GM21717 (cell line): ENCODE measurements at regions not wholly inside any gene's neighbourhood (a gene's known extent, or its start where the extent isn't known, plus 50 kb on each side); places are given as distances from the start of the nearest gene placed in this dataset.
"Not testable (repeated sequence)": the region's sequence is repeated elsewhere in the genome, so short reads cannot be mapped to it uniquely, and the experiment has no call there.

Source experiments
- ATAC-seq: cut with Tn5 transposase; IDR thresholded peaks from one replicate; pipeline ENCODE4 v1.9.1; 2021; ENCODE audit warnings: mild to moderate bottlenecking, moderate library complexity; ENCODE audit not compliant: unreplicated experiment

GRCh38 chr3:56957522-56957921 lies 102.9 kb upstream of the SPATA12 start:
- ATAC-seq = no peak

- ATAC-seq = no peak
Observed at GRCh38 chr3:56956906-56957305, 103.6 kb upstream of the SPATA12 start.

- ATAC-seq = no peak
Observed at GRCh38 chr3:56955492-56956111, 104.9 kb upstream of the SPATA12 start.

- ATAC-seq = no peak
Observed at GRCh38 chr3:56954125-56954524, 106.3 kb upstream of the SPATA12 start.

GRCh38 chr3:56952846-56953245 lies 107.6 kb upstream of the SPATA12 start:
- ATAC-seq = no peak

GRCh38 chr3:56952061-56952460 lies 108.4 kb upstream of the SPATA12 start:
- no peak for ATAC-seq

- no peak for ATAC-seq
Observed at GRCh38 chr3:56951366-56951765, 109.1 kb upstream of the SPATA12 start.

GRCh38 chr3:56945378-56945777 lies 115.1 kb upstream of the SPATA12 start:
- not testable (repeated sequence) for ATAC-seq

GRCh38 chr3:56942523-56942922 lies 117.9 kb upstream of the SPATA12 start:
- ATAC-seq = no peak

GRCh38 chr3:56940976-56941375 lies 119.5 kb upstream of the SPATA12 start:
- ATAC-seq = no peak

- no peak for ATAC-seq
Observed at GRCh38 chr3:56940321-56940720, 120.1 kb upstream of the SPATA12 start.

GRCh38 chr3:56939834-56940233 lies 120.6 kb upstream of the SPATA12 start:
- ATAC-seq = no peak

- ATAC-seq = no peak
Observed at GRCh38 chr3:56938530-56938929, 121.9 kb upstream of the SPATA12 start.

GRCh38 chr3:56937580-56937979 lies 122.9 kb upstream of the SPATA12 start:
- no peak for ATAC-seq

GRCh38 chr3:56935811-56936210 lies 124.7 kb upstream of the SPATA12 start:
- no peak for ATAC-seq

- not testable (repeated sequence) for ATAC-seq
Observed at GRCh38 chr3:56934481-56934880, 126.0 kb upstream of the SPATA12 start.

- ATAC-seq = no peak
Observed at GRCh38 chr3:56933803-56934202, 126.7 kb upstream of the SPATA12 start.

GRCh38 chr3:56932866-56933265 lies 127.6 kb upstream of the SPATA12 start:
- ATAC-seq = no peak

- no peak for ATAC-seq
Observed at GRCh38 chr3:56931836-56932235, 128.6 kb upstream of the SPATA12 start.

- no peak for ATAC-seq
Observed at GRCh38 chr3:56930706-56931105, 129.0 kb upstream of the ARHGEF3 start.

- ATAC-seq = no peak
Observed at GRCh38 chr3:56929809-56930615, 128.3 kb upstream of the ARHGEF3 start.

GRCh38 chr3:56928379-56929068 lies 126.8 kb upstream of the ARHGEF3 start:
- ATAC-seq = no peak
